IMR-90 (cell line): ENCODE measurements at regions not wholly inside any gene's neighbourhood (a gene's known extent, or its start where the extent isn't known, plus 50 kb on each side); places are given as distances from the start of the nearest gene placed in this dataset.
A peak's percentile ranks its signal among the peaks of the same experiment; 100 is the strongest.

Experiments
- ATAC-seq: fragments of 200-7000 bp; cut with Tn5 transposase; 2 replicates; pipeline ENCODE4 v1.9.1; 2020; ENCODE audit warnings: low read depth, mild to moderate bottlenecking, moderate library complexity
- BruUV-seq: library from RNA; stranded (reverse); fragments of 400-500 nt; replicated peaks from 2 replicates; lab custom pipeline; 2021; lab: Mats Ljungman, UMichigan
- CTCF ChIA-PET: fragments of 300-600 bp; formaldehyde crosslinking; extraction: SDS; loops from one replicate; lab custom pipeline; 2021; ENCODE audit warnings: antibody characterized with exemption; lab: Yijun Ruan, JAX
- POLR2A ChIA-PET: fragments of 300-600 bp; sonication (Branson Sonifier 250); formaldehyde crosslinking; loops from one replicate; lab custom pipeline; 2022; ENCODE audit warnings: antibody characterized with exemption; ENCODE audit not compliant: unreplicated experiment; lab: Charles Lee
- DNase-seq: peaks from one replicate; pipeline ENCODE4 v3.0.0; 2013
- H2AFZ ChIP-seq: replicated peaks from 2 replicates; pipeline ENCODE3; 2013; ENCODE audit warnings: low read length, mild to moderate bottlenecking; ENCODE audit not compliant: poor library complexity
- H2AK5ac ChIP-seq: 2 replicates; pipeline ENCODE4 v1.6.1; 2013; ENCODE audit warnings: low read depth, low read length, inconsistent platforms
- H2AK9ac ChIP-seq: replicated peaks from 2 replicates; pipeline ENCODE3; 2013; ENCODE audit warnings: mild to moderate bottlenecking, low read depth, low read length, moderate library complexity; ENCODE audit not compliant: poor library complexity
- H2BK120ac ChIP-seq: 2 replicates; pipeline ENCODE4 v1.6.1; 2013; ENCODE audit warnings: low read depth, low read length, inconsistent platforms
- H2BK15ac ChIP-seq: 3 replicates; pipeline ENCODE4 v1.6.1; 2013; ENCODE audit warnings: low read depth, low read length, inconsistent platforms
- H2BK20ac ChIP-seq: 2 replicates; pipeline ENCODE4 v1.6.1; 2013; ENCODE audit warnings: low read depth, mild to moderate bottlenecking, inconsistent platforms, low read length, moderate library complexity
- H2BK5ac ChIP-seq: 2 replicates; pipeline ENCODE4 v1.6.1; 2013; ENCODE audit warnings: mild to moderate bottlenecking, low read depth, low read length, inconsistent platforms; ENCODE audit not compliant: poor library complexity, severe bottlenecking
- H3K14ac ChIP-seq: replicated peaks from 2 replicates; pipeline ENCODE4 v1.6.1; 2013; ENCODE audit warnings: low read depth, low read length, inconsistent platforms
- H3K18ac ChIP-seq: 2 replicates; pipeline ENCODE4 v1.6.1; 2013; ENCODE audit warnings: low read depth, low read length, control low read depth
- H3K23ac ChIP-seq: 2 replicates; pipeline ENCODE4 v1.6.1; 2013; ENCODE audit warnings: low read depth, low read length, inconsistent platforms
- H3K27ac ChIP-seq: 2 replicates; pipeline ENCODE4 v1.5.1; 2013; ENCODE audit warnings: mild to moderate bottlenecking, control low read depth, low read length; ENCODE audit not compliant: insufficient read depth
- H3K27me3 ChIP-seq: 2 replicates; pipeline ENCODE4 v1.6.1; 2013; ENCODE audit warnings: low read length; ENCODE audit not compliant: control insufficient read depth, insufficient read depth
- H3K36me3 ChIP-seq: 2 replicates; pipeline ENCODE4 v1.6.1; 2013; ENCODE audit warnings: low read length, mixed read lengths; ENCODE audit not compliant: control insufficient read depth, insufficient read depth
- H3K4ac ChIP-seq: 2 replicates; pipeline ENCODE4 v1.6.1; 2013; ENCODE audit warnings: low read depth, low read length, inconsistent platforms
- H3K4me1 ChIP-seq: 2 replicates; pipeline ENCODE4 v1.6.1; 2013; ENCODE audit warnings: low read length, mixed read lengths; ENCODE audit not compliant: control insufficient read depth, insufficient read depth
- H3K4me2 ChIP-seq: 2 replicates; pipeline ENCODE4 v1.6.1; 2013; ENCODE audit warnings: low read depth, mild to moderate bottlenecking, control low read depth, low read length, moderate library complexity
- H3K4me3 ChIP-seq: 2 replicates; pipeline ENCODE4 v1.5.1; 2013; ENCODE audit warnings: low read depth, mild to moderate bottlenecking, control low read depth, low read length, moderate library complexity; ENCODE audit not compliant: insufficient read depth
- H3K56ac ChIP-seq: 2 replicates; pipeline ENCODE4 v1.6.1; 2013; ENCODE audit warnings: low read length, inconsistent platforms; ENCODE audit not compliant: insufficient read depth; ENCODE audit errors: extremely low read depth
- H3K79me1 ChIP-seq, 2 experiments: 2 replicates each; pipeline ENCODE4 v1.6.1; 2013; ENCODE audit warnings: low read length in 2 of 2, inconsistent platforms in 1 of 2, low read depth in 1 of 2
- H3K9ac ChIP-seq: 2 replicates; pipeline ENCODE4 v1.6.1; 2013; ENCODE audit warnings: low read depth, low read length, control low read depth
- H3K9me1 ChIP-seq: 2 replicates; pipeline ENCODE4 v1.6.1; 2013; ENCODE audit warnings: low read length, inconsistent platforms; ENCODE audit not compliant: insufficient read depth
- H3K9me3 ChIP-seq: 2 replicates; pipeline ENCODE4 v1.6.1; 2013; ENCODE audit warnings: low read length; ENCODE audit not compliant: control insufficient read depth, insufficient read depth
- H4K20me1 ChIP-seq: 2 replicates; pipeline ENCODE4 v1.6.1; 2013; ENCODE audit warnings: low read length, inconsistent platforms; ENCODE audit not compliant: insufficient read depth
- H4K5ac ChIP-seq: 2 replicates; pipeline ENCODE4 v1.6.1; 2013; ENCODE audit warnings: mild to moderate bottlenecking, low read depth, low read length, control low read depth
- H4K8ac ChIP-seq, 2 experiments: 2 replicates each; pipeline ENCODE4 v1.6.1; 2013; ENCODE audit warnings: low read depth in 2 of 2, low read length in 2 of 2, control low read depth in 1 of 2, inconsistent platforms in 1 of 2
- H4K91ac ChIP-seq: 2 replicates; pipeline ENCODE4 v1.6.1; 2013; ENCODE audit warnings: low read depth, low read length, inconsistent platforms; ENCODE audit not compliant: insufficient read depth
- CEBPB ChIP-seq: IDR thresholded peaks from 2 replicates; pipeline ENCODE4 v1.6.1; 2012; ENCODE audit warnings: low read depth, low read length, improper control_type of control experiment
- CHD1 ChIP-seq: IDR thresholded peaks from 2 replicates; pipeline ENCODE4 v1.6.1; 2012; ENCODE audit warnings: low read depth, low read length, improper control_type of control experiment
- CTCF ChIP-seq: conservative IDR thresholded peaks from 2 replicates; pipeline ENCODE4 v1.5.1; 2012; ENCODE audit warnings: mild to moderate bottlenecking, low read depth, low read length, improper control_type of control experiment
- FOS ChIP-seq: fragments of 150-350 bp; IDR thresholded peaks from 2 replicates; pipeline ENCODE4 v1.6.1; 2016; ENCODE audit warnings: low read depth, low read length
- MAFK ChIP-seq: IDR thresholded peaks from 2 replicates; pipeline ENCODE4 v1.6.1; 2012; ENCODE audit warnings: low read depth, low read length, improper control_type of control experiment
- MAZ ChIP-seq: IDR thresholded peaks from 2 replicates; pipeline ENCODE4 v1.6.1; 2012; ENCODE audit warnings: low read depth, mild to moderate bottlenecking, low read length, improper control_type of control experiment, moderate library complexity, borderline replicate concordance
- MXI1 ChIP-seq: IDR thresholded peaks from 2 replicates; pipeline ENCODE4 v1.6.1; 2012; ENCODE audit warnings: low read depth, mild to moderate bottlenecking, low read length, moderate library complexity, borderline replicate concordance
- NFE2L2 ChIP-seq: fragments of 150-350 bp; IDR thresholded peaks from 2 replicates; pipeline ENCODE4 v1.6.1; 2016; ENCODE audit warnings: low read depth, mild to moderate bottlenecking, low read length
- POLR2A ChIP-seq: IDR thresholded peaks from 2 replicates; pipeline ENCODE4 v1.6.1; 2012; ENCODE audit warnings: mild to moderate bottlenecking, low read depth, low read length
- RAD21 ChIP-seq: IDR thresholded peaks from 2 replicates; pipeline ENCODE4 v1.6.1; 2012; ENCODE audit warnings: low read length, improper control_type of control experiment
- RFX5 ChIP-seq: IDR thresholded peaks from 2 replicates; pipeline ENCODE4 v1.8.0; 2012; ENCODE audit warnings: low read depth, mild to moderate bottlenecking, low read length, moderate library complexity
- USF2 ChIP-seq: fragments of 150-350 bp; IDR thresholded peaks from 2 replicates; pipeline ENCODE4 v1.6.1; 2017; ENCODE audit warnings: mild to moderate bottlenecking, antibody characterized with exemption, low read length, low read depth
- dilution Hi-C: fragments of 300-500 bp; cut with HindIII; formaldehyde crosslinking; loops from one replicate; pipeline ENCODE4 v1.14.3; 2018; ENCODE audit warnings: low sequenced_read_pairs; ENCODE audit not compliant: unreplicated experiment
- in situ Hi-C: fragments of 300-500 bp; cut with MboI; formaldehyde crosslinking; loops from 3 replicates; pipeline ENCODE4 v1.14.3; 2019; ENCODE audit warnings: low sequenced_read_pairs, inconsistent platforms, mixed read lengths
- intact Hi-C: fragments of 100-400 bp; cut with micrococcal nuclease; formaldehyde crosslinking; loops from 2 replicates; pipeline ENCODE4 v1.10.0; 2022
- TF ChIP-seq, protein P1 (sequence below): fragments of 150-350 bp; IDR thresholded peaks from 2 replicates; pipeline ENCODE4 v1.6.1; 2016; ENCODE audit warnings: low read depth, mild to moderate bottlenecking, low read length, moderate library complexity, borderline replicate concordance

GRCh38 chr3:117047951-117048705 is 338.5 kb downstream of the TUSC7 start:
- Histone ChIP-seq H2BK15ac (no peak overlapping the region), H2BK20ac (no peak overlapping the region), H4K91ac (no peak overlapping the region), H3K9me3 (no peaks in the 10 kb centered on the region), H2AFZ (no peak overlapping the region), H3K27me3 (no peaks in the 10 kb centered on the region), H3K9me1 (no peaks in the 10 kb centered on the region), H3K9ac (no peak overlapping the region), H3K27ac (no peak overlapping the region), H3K79me1 (no peaks in the 10 kb centered on the region), H2AK9ac (no peak overlapping the region), H3K18ac (no peak overlapping the region), H3K4me1 (peaks cover 5% of the 10 kb centered on the region; the same call in 1 of the 2 replicates), H2BK5ac (no peak overlapping the region), H4K20me1 (no peaks in the 10 kb centered on the region), H2AK5ac (no peak overlapping the region), H4K8ac (no peak overlapping the region), H3K23ac (no peak overlapping the region), H3K4me2 (no peak overlapping the region), H3K4ac (no peak overlapping the region), H3K36me3 (no peaks in the 10 kb centered on the region), H3K4me3 (no peak overlapping the region), H2BK120ac (no peak overlapping the region), H3K56ac (no peak overlapping the region), H3K14ac (no peak overlapping the region), H4K5ac (no peak overlapping the region)
- ChIA-PET CTCF (no interaction called here), POLR2A (no interaction called here)
- BruUV-seq: no TSS peak
- in situ Hi-C loops (loop anchor here (25.0 kb wide), 1 partner anchor 489 kb away; no protein-coding TSS in a partner anchor), intact Hi-C loops (no loop called here), dilution Hi-C loops (no loop called here)
- TF ChIP-seq FOS (no peak), CTCF (no peak), POLR2A (no peak), MAZ (no peak), RAD21 (no peak), CEBPB (no peak), MAFK (no peak), RFX5 (no peak), CHD1 (no peak), MXI1 (no peak), USF2 (no peak), NFE2L2 (no peak)
- TF ChIP-seq, protein P1, sequence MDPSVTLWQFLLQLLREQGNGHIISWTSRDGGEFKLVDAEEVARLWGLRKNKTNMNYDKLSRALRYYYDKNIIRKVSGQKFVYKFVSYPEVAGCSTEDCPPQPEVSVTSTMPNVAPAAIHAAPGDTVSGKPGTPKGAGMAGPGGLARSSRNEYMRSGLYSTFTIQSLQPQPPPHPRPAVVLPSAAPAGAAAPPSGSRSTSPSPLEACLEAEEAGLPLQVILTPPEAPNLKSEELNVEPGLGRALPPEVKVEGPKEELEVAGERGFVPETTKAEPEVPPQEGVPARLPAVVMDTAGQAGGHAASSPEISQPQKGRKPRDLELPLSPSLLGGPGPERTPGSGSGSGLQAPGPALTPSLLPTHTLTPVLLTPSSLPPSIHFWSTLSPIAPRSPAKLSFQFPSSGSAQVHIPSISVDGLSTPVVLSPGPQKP: no peak
- DNase-seq (peak; percentile 20), ATAC-seq (no peak)
